ENCODE measurements at regions not wholly inside any gene's neighbourhood (a gene's known extent, or its start where the extent isn't known, plus 50 kb on each side); places are given as distances from the start of the nearest gene placed in this dataset.
"Not testable (repeated sequence)": the region's sequence is repeated elsewhere in the genome, so short reads cannot be mapped to it uniquely, and the experiment has no call there.

DNA sequence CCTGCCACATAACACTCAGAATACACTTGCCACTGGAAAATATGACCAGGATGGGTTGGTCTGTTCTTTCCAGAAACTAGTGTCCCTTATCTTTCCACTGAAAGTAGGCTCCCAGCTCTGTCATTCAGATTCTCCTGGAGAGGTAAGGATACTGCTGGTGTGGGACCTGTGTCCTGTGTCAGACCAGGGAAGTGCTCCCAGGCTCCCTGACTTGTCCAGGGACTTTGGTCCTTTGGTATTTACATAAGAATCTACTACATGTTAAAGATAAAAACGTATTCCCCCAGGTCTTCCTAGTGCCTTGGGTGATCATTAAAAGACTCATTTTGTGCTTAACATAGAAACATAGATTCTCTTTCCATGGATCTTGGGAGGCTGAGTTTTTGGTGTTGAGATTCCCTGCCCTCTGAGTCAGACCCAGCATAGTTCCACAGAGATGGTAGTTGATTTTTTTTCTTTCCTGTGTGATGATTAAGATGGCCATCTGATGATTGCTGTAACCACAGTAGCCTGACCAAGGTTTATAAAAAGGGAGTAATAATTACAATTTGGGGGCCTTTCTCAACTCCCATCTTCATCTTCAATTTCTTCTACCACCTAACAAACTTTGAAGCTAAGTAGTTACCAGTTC lies 159.8 kb upstream of the JADE1 start:
- no peak for DNase-seq (ENCODE audit: low read depth in 2 of 2)

DNA sequence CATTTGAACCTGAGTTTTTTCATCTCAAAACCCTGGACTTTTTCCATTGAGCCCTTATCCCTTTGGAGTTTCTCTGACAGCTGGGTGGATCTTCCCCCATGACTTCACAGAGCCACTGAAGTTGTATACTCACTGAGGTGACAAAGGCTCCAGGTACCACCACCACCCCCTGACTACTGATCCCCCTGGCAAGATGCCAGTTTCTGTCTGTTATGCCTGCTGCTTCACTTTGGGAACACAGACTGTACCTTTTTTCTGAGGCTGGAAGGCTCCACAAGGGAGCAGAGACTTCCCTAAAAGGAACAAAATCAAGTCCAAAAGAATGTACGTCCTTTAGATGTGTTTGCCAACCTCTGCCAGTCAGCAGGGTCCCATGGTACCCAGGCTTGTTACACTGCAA lies 160.3 kb upstream of the JADE1 start:
- no peak for DNase-seq (ENCODE audit: low read depth in 2 of 2)

DNA sequence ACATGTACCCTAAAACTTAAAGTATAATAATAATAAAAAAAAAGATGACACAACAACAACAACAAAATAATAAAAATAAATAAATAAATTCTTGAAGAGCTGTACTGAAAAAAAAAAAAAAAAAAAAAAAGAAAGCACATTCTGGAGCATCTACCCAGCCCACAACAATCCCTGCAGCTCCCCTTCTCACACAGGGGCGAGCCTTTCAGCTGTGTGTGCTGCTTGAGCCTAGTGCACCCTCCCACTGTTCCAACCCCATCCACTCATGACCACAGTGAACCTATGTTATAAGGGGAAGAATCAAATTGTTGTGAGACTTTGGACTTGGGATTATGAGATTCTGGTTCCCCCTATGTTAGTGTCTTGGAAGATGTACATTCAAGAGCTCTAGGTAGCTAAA lies 161.5 kb upstream of the JADE1 start:
- no peak for DNase-seq (ENCODE audit: low read depth in 2 of 2)

DNA sequence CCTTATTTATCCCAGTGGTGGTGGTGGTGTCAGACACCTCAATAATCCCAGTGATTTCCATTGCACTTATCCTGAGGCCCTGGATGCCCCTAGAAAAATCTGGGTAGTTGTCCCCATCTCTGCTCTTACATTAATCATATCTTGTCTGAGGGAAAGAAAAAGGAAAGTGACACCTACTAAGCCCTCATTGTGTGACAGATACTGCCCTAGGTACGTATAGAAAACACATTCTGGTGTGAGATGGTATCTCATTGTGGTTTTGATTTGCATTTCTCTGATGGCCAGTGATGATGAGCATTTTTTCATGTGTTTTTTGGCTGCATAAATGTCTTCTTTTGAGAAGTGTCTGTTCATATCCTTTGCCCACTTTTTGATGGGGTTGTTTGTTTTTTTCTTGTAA lies 162.6 kb upstream of the JADE1 start:
- DNase-seq (ENCODE audit: low read depth in 2 of 2): not testable (repeated sequence)

DNA sequence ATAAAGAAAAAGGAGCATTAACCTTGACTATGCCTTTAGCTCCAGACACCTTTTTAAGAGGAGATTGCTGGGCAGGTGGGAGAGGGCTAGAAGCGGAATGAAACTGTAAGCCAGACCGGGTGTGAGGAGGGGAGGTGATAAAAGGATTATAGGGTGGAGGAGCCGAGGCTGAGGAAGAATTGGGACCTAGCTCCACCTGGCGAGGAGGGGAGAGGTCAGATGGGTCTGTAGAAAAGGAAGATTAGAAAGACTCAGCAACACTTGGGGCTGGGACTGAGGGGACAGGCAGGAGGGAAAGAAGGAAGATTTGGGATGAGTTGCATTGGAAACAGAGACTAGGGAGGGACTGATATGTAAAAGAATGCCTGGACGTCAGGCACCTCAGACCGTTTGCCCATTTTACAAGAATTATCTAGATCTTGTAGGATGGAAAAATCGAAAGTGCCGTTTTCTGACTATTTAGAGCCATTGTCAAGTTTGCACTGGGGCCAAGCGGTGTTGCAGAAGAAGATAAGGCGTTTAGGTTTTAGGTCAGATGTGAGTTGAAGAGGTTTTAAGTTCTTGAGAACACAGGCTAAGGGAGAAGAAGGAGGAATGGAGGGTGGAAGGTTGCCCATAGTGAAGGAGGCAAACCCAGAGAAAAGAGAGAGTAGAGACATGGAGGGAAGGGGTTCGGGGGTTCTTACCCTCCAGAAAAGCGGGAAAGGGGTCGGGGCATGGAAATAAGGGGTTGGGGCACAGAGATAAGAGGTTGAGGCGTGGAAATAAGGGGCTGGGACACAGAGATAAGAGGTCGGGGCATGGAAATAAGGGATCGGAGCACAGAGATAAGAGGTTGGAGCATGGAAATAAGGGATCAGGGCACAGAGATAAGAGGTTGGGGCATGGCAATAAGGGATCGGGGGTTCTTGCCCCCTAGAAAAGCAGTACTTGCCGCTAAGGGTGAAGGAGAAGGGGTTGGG lies 164.5 kb upstream of the JADE1 start:
- DNase-seq (ENCODE audit: low read depth in 2 of 2): not testable (repeated sequence)

DNA sequence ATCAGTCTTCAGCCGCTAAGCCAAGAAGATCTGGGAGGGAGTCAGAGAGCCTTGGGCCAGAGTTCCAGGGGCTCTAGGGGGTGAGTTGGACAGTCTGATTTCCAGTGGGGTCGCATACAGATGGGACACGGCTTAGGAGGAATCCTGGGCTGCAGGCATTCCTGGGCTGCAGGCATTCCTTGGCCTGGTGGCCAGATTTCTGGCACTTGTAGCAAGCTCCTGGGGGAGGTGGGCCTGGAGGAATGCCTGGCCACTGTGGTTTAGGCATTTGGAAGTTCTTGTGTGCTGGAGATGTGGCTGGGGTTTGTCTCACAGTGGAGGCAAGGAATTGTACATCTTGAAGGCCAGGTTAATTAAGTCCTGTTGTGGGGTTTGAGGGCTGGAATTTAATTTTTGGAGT lies 165.4 kb upstream of the JADE1 start:
- DNase-seq (ENCODE audit: low read depth in 2 of 2): not testable (repeated sequence)

DNA sequence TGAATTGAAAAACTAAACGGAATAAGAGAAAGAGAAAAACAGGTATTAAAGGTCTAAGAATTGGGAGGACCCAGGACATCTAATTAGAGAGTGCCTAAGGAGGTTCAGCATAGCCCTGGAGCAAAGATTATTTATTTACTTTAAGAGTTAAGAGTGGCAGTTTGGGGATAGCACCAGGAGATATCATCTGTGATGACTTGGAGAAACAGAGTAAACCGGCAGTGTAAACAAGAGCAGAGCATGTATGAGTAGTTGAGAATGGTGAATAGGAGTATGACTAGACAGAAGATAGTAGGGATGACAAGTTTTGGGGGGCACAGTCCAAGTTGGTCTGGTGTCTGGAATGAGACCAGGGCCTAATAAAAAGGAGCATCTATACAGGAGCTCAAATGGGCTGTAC lies 167.9 kb upstream of the JADE1 start:
- not testable (repeated sequence) for DNase-seq (ENCODE audit: low read depth in 2 of 2)

DNA sequence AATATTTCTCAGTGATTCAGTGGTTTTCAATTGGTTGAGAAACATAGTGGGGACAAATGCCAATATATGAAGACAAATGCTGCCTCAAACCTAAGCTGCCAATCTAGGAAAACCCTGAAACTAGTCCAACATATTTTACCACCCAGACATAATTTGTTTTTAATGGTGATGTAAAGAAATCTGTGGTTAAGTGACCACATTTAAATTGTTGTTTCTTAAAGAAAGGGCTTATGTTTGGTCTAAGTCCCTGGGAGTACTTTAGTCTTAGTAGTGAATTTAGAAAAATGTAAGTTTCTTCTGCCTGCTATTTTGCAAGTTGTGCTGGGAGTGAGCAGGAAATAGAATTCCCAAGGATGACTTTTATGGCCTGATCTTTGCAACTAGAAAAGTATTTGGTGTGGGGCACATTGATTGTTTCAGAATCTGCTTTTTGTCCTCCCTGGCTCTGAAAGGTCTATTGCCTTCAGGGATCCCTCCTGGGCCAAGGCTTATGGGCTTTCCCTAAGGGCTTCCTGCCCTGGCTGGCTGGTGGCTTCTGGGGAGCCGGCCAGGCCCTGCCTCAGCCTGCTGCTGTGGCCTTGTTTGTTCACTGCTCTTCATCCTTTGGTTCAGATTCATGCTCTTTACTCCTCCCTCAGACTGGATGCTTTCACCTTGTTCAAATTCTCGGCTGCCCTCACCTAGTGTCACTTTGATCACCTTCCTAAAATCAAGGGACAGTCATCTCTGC lies 169.8 kb upstream of the JADE1 start:
- no peak for DNase-seq (ENCODE audit: low read depth in 2 of 2)

DNA sequence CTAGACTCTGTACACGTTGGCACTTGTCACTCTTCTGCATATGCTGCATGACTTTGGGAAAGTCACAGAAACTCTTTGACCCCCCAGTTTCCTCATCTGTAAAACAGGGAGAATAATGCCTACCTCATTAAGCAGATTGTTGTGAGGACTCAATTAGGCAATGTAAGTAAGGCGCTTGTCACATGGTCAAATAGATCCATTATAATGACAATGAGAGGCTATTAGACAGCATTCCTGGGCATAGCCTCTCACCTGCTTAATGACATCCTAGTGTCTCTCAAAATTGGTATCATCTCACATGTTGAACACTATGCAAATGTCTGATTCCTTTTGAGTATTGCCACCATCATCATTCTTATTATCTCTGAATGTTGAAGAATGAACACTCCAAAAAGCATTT lies 172.6 kb upstream of the JADE1 start:
- no peak for DNase-seq (ENCODE audit: low read depth in 2 of 2)

DNA sequence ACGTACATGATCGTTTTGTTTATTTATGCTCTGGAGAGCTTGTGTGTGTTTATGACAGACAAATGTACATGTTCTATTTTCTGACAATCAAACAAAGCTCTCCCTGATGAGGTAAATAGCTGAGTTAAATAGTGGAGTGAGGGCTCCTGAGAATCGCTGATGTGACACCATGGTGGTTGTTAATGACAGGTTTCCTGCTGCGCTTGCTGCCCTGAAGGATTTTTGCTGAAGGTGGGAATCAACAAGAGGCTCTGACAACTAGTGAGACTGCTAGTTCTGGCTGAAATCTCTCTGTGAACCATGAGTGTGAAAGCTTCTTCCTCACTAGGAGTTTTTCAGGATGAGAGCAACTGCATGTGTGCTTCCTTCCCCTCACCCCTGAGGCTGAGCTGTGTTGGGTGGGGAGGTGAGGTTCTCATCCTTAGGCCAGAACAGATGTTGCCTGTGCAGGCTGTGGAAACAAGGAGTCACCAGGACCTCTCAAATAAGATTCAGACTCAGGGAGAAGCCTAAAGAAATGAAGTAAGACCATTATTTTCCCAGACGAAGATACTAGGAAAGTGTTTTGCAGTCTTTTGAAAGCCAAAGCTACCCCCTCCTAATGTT lies 173.4 kb upstream of the JADE1 start:
- DNase-seq (ENCODE audit: low read depth in 2 of 2): no peak

DNA sequence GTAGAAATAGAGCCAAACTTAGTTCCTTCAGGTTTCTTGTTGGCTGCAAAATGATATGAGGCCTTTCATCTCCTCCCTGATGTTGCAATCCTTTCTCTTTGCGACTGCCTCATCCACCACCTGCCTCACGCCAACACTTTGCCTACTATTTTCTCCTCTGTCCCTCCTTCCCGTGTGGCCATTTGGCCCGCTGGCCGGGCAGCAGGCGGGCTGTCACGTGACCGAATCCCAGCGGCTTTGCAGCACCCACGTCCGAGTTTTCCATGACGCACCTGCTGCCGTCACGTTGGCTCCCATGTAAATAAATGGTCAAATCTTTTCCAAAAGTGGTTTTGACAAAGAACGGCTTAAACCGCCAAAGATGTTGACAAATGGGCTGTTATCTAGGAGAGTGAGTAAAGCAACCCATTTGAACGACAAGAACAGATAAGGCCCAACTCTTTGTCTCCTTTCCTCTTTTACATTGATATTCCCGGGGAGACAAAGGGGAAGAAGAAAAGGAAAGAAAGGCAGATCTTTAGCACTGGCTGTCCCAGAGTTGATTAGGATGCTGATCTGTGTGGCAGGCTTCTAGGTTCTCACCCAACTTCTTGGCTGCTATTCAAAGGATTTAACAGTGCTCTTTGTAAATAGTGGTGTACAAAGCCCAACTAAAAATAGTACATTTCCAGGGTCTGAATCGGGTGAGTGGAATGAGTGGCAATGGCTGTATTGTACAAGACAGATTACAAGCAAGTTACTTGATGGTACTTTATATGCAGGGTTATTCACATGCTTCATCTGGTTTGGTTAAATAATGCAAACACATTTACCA lies 174.2 kb upstream of the JADE1 start:
- DNase-seq (ENCODE audit: low read depth in 2 of 2): no peak

DNA sequence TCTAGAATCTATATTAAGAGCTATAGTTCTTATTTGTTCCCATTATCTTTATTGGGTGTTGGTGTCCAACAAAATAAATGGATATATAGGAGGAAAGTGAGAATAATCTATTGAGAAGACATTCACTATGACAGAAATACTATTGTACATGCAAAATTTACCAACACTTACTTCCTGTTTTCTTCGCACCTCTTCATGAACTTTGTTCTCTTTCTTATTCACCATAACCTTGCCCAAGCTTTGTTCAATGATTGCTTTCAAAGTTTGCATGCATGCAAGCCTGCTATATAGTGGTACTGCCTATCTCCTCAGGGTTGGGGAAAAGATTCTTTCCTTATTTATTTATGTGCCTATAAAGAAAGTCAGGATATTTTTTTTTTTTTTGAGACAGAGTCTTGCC lies 176.4 kb upstream of the JADE1 start:
- no peak for DNase-seq (ENCODE audit: low read depth in 2 of 2)

DNA sequence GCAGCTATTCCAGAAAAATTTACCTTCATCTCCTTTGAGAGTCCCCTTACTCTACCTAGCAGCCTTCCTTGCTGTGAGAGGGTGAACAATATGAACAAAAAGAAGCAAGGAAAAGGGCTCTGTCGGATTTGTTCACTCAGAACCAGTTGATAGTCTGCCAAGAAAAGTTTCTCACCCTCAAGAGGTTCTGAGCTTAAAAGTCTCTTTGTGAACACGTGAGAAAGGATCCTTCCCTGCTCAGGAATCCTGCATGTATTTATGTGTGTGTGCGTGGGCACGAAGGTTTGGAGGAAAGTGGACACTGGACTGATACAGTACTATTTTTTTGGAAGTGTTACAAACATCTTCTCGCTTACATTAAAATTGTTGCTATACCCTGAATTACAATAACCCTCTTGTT lies 178.6 kb upstream of the JADE1 start:
- DNase-seq (ENCODE audit: low read depth in 2 of 2): no peak

DNA sequence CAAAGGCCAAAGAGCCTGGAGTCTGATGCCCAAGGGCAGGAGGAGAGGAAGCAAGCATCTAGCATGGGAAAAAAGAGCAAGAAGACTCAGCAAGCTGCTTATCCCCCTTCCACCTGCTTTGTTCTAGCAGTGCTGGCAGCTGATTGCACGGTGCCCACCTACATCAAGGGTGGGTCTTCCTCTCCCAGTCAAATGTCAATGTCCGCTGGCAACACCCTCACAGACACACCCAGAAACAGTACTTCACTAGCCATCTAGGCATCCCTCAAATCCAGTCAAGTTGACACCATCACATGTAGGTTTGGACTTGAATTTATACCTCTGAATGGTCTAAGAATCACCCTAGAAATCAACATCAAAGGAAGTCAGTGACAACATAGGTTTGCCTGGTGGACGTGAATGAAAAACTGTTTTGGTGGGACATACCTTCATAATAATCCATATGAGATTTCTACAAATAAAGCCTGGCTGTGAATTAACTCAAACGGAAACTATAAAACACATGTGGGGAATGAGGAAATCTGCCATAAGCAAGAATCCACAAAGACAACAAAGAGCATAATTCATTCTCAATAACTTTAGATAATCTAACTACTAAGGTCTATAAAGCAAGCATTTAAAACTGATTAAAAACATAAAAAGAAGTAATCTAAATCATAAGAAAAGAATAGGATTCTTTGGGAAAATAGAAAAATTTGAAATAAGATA lies 185.8 kb upstream of the JADE1 start:
- DNase-seq (ENCODE audit: low read depth in 2 of 2): no peak

DNA sequence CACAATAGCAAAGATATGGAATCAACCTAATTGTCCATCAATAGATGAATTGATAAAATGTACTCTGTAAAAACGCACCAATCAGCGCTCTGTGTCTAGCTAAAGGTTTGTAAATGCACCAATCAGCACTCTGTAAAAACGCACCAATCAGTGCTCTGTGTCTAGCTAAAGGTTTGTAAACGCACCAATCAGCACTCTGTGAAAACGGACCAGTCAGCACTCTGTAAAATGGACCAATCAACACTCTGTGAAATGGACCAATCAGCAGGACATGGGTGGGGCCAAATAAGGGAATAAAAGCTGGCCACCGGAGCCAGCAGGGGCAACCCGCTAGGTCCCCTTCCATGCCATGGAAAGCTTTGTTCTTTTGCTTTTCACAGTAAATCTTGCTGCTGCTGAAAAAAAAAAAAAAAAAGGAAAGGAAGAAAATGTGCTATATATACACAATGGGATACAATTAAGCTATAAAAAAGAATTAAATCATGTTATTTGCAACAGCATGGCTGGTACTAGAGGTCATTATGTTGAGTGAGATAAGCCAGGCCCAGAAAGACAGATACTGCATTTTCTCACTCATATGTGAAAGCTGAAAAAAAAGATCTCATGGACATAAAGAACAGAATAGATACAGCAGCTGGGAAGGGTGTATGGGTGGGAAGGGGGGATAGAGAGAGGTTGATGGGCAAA lies 189.1 kb upstream of the JADE1 start:
- DNase-seq (ENCODE audit: low read depth in 2 of 2): not testable (repeated sequence)

DNA sequence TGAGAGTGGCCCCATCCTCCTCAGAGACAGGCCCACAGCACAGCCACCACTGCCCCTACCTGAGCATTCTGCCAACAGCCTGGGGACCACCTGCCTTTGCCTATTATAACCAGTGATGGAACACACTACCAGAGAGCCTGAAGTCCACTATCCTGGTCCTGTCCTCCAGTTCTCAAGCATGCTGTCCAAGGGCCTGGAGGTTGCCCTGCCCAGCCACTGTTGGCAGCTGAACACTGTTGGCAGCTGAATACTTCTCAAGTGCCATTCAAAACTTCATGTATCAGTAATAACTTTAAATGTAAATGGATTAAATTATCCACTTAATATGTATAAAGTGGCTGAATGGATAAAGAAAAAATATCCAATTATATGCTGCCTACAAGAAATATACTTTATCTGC lies 194.3 kb upstream of the JADE1 start:
- no peak for DNase-seq (ENCODE audit: low read depth in 2 of 2)

DNA sequence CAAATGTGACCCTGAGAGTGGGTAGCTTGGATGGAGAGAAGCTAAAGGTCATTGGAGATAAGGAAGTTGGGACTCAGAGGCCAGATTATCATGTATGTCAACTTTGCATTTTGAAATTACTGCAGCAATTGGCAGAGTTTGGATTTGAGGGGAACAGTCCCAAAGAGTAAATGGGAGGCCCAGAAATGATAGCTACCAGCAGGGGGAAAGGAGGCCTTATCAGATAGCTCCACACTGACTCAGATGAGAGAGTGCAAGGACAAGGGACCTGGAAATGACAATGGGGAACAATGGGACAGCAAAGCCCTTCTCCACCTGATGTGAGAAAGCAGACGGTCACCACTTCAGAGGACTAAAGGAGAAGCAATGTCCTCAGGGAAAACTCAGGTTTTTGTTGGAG lies 201.5 kb upstream of the JADE1 start:
- DNase-seq (ENCODE audit: low read depth in 2 of 2): no peak

DNA sequence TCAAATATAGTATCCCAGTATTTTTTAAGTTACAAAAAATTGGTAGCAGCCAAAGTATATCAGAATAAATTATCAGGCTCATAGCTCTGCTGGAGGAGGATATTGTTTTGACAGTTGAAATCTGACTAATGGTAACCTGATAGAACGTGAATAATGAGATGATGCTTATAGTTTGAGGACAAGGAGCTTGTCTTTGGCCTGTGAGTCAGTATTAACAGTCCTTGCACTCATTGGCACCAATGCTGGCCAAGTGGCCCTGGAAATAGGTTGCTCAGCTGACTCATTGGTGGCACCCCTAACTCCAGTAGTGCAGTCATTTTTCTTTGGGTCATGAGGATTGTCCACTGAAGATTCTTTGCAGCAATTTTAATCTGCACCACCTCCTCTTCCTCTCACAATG lies 203.3 kb upstream of the JADE1 start:
- DNase-seq (ENCODE audit: low read depth in 2 of 2): no peak

DNA sequence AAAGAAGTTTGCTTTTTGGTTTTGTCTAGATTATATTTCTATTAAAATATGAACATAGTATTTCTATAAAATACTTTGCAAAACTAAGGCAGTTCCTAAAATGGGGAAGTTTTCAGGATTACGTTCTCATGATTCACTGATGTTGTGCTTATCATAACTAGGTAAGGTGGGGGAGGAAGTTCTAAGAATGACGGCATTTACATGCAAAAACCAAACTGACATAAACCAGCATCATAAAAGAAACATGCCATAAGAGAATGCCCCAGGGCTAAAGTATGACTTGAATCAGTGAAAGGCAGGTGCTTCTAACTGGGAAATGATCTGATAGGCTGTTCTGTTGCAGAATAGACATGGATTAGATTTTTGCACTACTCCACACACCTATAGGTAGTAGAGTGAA lies 204.7 kb upstream of the JADE1 start:
- DNase-seq (ENCODE audit: low read depth in 2 of 2): no peak

DNA sequence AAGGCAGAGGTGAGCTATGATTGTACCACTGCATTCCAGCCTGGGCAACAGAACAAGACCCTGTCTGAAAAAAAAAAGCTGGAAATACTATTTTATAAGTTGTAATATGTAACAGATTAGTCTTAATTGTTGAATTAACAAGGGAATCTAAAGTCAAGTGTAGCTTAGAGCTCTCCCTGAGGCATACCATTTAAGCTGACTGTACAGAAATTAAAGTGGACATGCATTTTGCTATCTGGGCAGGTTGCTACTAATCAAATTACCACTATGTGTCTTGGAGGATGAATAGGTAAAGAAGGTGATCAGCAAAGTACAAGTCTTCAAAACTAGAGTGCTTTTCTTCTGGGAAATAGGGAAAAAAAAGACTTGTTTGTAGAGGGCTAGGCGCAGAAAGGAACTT lies 205.3 kb upstream of the JADE1 start:
- DNase-seq (ENCODE audit: low read depth in 2 of 2): no peak

Measured in stimulated activated CD4-positive, alpha-beta T cell treated with anti-CD3 and anti-CD28 coated beads, Interleukin-4, amount 100 ng/mL, for 48 hours (primary cell).